ENCODE measurements at regions not wholly inside any gene's neighbourhood (a gene's known extent, or its start where the extent isn't known, plus 50 kb on each side); places are given as distances from the start of the nearest gene placed in this dataset.
"Not testable (repeated sequence)": the region's sequence is repeated elsewhere in the genome, so short reads cannot be mapped to it uniquely, and the experiment has no call there.

DNA sequence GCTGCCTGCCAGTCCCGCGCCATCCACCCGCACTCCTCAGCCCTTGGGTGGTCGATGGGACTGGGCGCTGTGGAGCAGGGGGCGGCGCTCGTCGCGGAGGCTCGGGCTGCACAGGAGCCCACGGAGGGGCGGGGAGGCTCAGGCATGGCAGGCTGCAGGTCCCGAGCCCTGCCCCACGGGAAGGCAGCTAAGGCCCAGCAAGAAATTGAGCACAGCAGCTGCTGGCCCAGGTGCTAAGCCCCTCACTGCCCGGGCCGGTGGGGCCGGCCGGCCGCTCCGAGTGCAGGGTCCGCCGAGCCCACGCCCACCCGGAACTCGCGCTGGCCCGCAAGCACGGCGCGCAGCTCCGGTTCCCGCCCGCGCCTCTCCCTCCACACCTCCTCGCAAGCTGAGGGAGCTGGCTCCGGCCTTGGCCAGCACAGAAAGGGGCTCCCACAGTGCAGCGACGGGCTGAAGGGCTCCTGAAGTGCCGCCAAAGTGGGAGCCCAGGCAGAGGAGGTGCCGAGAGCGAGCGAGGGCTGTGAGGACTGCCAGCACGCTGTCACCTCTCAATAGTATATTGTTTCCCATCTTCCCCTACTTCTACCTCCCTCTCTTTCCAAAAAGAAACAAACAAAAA lies 219.6 kb downstream of the BAMBI start:
- TF ChIP-seq, protein P1, sequence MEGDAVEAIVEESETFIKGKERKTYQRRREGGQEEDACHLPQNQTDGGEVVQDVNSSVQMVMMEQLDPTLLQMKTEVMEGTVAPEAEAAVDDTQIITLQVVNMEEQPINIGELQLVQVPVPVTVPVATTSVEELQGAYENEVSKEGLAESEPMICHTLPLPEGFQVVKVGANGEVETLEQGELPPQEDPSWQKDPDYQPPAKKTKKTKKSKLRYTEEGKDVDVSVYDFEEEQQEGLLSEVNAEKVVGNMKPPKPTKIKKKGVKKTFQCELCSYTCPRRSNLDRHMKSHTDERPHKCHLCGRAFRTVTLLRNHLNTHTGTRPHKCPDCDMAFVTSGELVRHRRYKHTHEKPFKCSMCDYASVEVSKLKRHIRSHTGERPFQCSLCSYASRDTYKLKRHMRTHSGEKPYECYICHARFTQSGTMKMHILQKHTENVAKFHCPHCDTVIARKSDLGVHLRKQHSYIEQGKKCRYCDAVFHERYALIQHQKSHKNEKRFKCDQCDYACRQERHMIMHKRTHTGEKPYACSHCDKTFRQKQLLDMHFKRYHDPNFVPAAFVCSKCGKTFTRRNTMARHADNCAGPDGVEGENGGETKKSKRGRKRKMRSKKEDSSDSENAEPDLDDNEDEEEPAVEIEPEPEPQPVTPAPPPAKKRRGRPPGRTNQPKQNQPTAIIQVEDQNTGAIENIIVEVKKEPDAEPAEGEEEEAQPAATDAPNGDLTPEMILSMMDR (conservative IDR thresholded peaks at IDR 0.05): not testable (repeated sequence)
- not testable (repeated sequence) for TF ChIP-seq ZFX (IDR thresholded peaks at IDR 0.05)
